Mammary epithelial cell (primary cell): ENCODE measurements at regions not wholly inside any gene's neighbourhood (a gene's known extent, or its start where the extent isn't known, plus 50 kb on each side); places are given as distances from the start of the nearest gene placed in this dataset.

Experiments
- EZH2 ChIP-seq: IDR thresholded peaks from 2 replicates; pipeline ENCODE4 v1.6.1; 2012; ENCODE audit warnings: low read length, inconsistent platforms, borderline replicate concordance
- TF ChIP-seq, protein P1 (sequence below), 2 donors: IDR thresholded peaks in 1 of 2; conservative IDR thresholded peaks in 1 of 2; 2 replicates each; pipeline ENCODE4 v1.5.1; 2011 to 2012; ENCODE audit warnings: inconsistent platforms in 2 of 2, low read length in 2 of 2, mild to moderate bottlenecking in 2 of 2, control low read depth in 1 of 2, low read depth in 1 of 2; ENCODE audit not compliant: insufficient read depth in 1 of 2; ENCODE audit errors: extremely low read depth in 1 of 2

- TF ChIP-seq, protein P1, sequence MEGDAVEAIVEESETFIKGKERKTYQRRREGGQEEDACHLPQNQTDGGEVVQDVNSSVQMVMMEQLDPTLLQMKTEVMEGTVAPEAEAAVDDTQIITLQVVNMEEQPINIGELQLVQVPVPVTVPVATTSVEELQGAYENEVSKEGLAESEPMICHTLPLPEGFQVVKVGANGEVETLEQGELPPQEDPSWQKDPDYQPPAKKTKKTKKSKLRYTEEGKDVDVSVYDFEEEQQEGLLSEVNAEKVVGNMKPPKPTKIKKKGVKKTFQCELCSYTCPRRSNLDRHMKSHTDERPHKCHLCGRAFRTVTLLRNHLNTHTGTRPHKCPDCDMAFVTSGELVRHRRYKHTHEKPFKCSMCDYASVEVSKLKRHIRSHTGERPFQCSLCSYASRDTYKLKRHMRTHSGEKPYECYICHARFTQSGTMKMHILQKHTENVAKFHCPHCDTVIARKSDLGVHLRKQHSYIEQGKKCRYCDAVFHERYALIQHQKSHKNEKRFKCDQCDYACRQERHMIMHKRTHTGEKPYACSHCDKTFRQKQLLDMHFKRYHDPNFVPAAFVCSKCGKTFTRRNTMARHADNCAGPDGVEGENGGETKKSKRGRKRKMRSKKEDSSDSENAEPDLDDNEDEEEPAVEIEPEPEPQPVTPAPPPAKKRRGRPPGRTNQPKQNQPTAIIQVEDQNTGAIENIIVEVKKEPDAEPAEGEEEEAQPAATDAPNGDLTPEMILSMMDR (conservative IDR thresholded peaks at IDR 0.05 in 1 of 2, IDR thresholded peaks at IDR 0.05 in 1 of 2; ENCODE audit: extremely low read depth in 1 of 2, insufficient read depth in 1 of 2, low read depth in 1 of 2, low read length in 2 of 2), result no peak
- no peak for TF ChIP-seq EZH2
Observed at GRCh38 chr4:37023996-37024395, 220.5 kb upstream of the NWD2 start.
